ENCODE measurements at regions not wholly inside any gene's neighbourhood (a gene's known extent, or its start where the extent isn't known, plus 50 kb on each side); places are given as distances from the start of the nearest gene placed in this dataset.

GRCh38 chr4:82043809-82044137 is 330.0 kb downstream of the HNRNPD start:
- FAIRE-seq (no peak), DNase-seq (ENCODE audit: low read depth, low spot score) (no peak)
- Histone ChIP-seq H4K20me1 (ENCODE audit: control insufficient read depth, extremely low read depth, insufficient read depth, low read length) (no peaks in the 10 kb centered on the region), H3K27me3 (ENCODE audit: control insufficient read depth, extremely low read depth, insufficient read depth, low read length) (peaks cover 30% of the 10 kb centered on the region), H3K9me3 (ENCODE audit: control insufficient read depth, low read depth, low read length) (no peaks in the 10 kb centered on the region), H3K9ac (ENCODE audit: control insufficient read depth, extremely low read depth, insufficient read depth, low read length) (no peak overlapping the region), H3K79me2 (ENCODE audit: control insufficient read depth, insufficient read depth, low read length) (no peaks in the 10 kb centered on the region), H3K4me3 (ENCODE audit: control insufficient read depth in 2 of 3, extremely low read depth in 1 of 3, insufficient read depth in 2 of 3, low read depth in 1 of 3, low read length in 3 of 3) (no peak overlapping the region), H2AFZ (ENCODE audit: control insufficient read depth, low read length) (no peak overlapping the region), H3K36me3 (ENCODE audit: control insufficient read depth in 2 of 2, extremely low read depth in 1 of 2, insufficient read depth in 2 of 2, low read length in 2 of 2) (no peaks in the 10 kb centered on the region), H3K4me2 (ENCODE audit: control insufficient read depth, extremely low read depth, insufficient read depth, low read depth, low read length) (peak overlapping the region; percentile 20), H3K27ac (ENCODE audit: control insufficient read depth, insufficient read depth, low read length) (no peak overlapping the region), H3K4me1 (ENCODE audit: control insufficient read depth, extremely low read depth, insufficient read depth, low read length) (peaks cover 3% of the 10 kb centered on the region), H3K9me1 (ENCODE audit: control insufficient read depth, extremely low read depth, insufficient read depth, low read length) (no peaks in the 10 kb centered on the region)
- dilution Hi-C loops (cut with MboI; ENCODE audit: extremely low pct_ligation_motif_present, low sequenced_read_pairs) = no loop called here
- TF ChIP-seq CTCF (optimal IDR thresholded peaks at IDR 0.05 in 1 of 3, IDR thresholded peaks at IDR 0.05 in 1 of 3, conservative IDR thresholded peaks at IDR 0.05 in 1 of 3; ENCODE audit: extremely low read depth in 1 of 3, insufficient read depth in 2 of 3, low read length in 3 of 3) = no peak
- TF ChIP-seq EZH2 (IDR thresholded peaks at IDR 0.05; ENCODE audit: low read length) = no peak

DNA sequence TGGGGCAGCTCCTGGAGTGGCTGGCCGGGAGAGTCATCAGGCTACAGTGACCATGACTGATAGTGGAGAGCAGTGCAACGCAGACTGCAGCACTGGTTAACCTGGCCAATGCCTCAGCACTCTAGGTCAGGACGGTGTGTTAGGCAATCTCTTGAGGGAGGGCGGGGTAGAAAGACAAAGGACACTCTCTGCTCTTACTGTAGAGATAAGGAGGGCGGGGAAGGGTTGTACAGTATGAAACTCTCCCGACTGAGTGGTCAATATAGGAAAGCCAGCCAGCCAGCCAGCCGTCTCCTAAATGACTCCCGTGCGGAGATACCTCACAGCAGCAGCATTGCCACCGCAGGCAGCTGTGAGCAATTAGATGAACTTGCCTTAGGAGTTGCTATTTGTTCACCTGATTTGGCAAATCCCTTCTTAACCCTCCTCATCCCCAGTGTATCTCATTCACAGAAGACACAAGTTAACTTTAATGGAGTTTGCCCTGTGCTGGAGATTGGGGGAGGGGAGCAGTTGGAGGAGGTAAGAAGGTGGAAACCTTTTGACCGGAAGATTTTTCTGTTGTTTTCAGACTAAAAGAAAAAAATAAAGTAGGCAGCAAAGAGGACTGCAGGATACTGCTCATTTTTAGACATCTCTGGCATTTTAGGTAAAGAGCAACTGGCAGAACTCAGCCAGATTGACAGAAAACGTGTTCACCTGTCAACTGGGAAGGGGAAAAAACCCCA is 330.5 kb downstream of the HNRNPD start:
- TF ChIP-seq CTCF (optimal IDR thresholded peaks at IDR 0.05 in 1 of 3, IDR thresholded peaks at IDR 0.05 in 1 of 3, conservative IDR thresholded peaks at IDR 0.05 in 1 of 3; ENCODE audit: extremely low read depth in 1 of 3, insufficient read depth in 2 of 3, low read length in 3 of 3) (no peak), EZH2 (IDR thresholded peaks at IDR 0.05; ENCODE audit: low read length) (peak; percentile 56)
- H3K27me3 ChIP-seq (ENCODE audit: control insufficient read depth, extremely low read depth, insufficient read depth, low read length) = peaks cover 30% of the 10 kb centered on the region
- H3K79me2 ChIP-seq (ENCODE audit: control insufficient read depth, insufficient read depth, low read length) = no peaks in the 10 kb centered on the region
- peak overlapping the region; percentile 20 for H3K4me2 ChIP-seq (ENCODE audit: control insufficient read depth, extremely low read depth, insufficient read depth, low read depth, low read length)
- no peaks in the 10 kb centered on the region for H4K20me1 ChIP-seq (ENCODE audit: control insufficient read depth, extremely low read depth, insufficient read depth, low read length)
- H3K9ac ChIP-seq (ENCODE audit: control insufficient read depth, extremely low read depth, insufficient read depth, low read length) = no peak overlapping the region
- no peaks in the 10 kb centered on the region for H3K36me3 ChIP-seq (ENCODE audit: control insufficient read depth in 2 of 2, extremely low read depth in 1 of 2, insufficient read depth in 2 of 2, low read length in 2 of 2)
- H2AFZ ChIP-seq (ENCODE audit: control insufficient read depth, low read length) = no peak overlapping the region
- H3K9me1 ChIP-seq (ENCODE audit: control insufficient read depth, extremely low read depth, insufficient read depth, low read length) = no peaks in the 10 kb centered on the region
- no peak for FAIRE-seq
- no peak for DNase-seq (ENCODE audit: low read depth, low spot score)
- no peak overlapping the region for H3K27ac ChIP-seq (ENCODE audit: control insufficient read depth, insufficient read depth, low read length)
- dilution Hi-C loops (cut with MboI; ENCODE audit: extremely low pct_ligation_motif_present, low sequenced_read_pairs) = no loop called here
- no peaks in the 10 kb centered on the region for H3K9me3 ChIP-seq (ENCODE audit: control insufficient read depth, low read depth, low read length)
- H3K4me3 ChIP-seq (ENCODE audit: control insufficient read depth in 2 of 3, extremely low read depth in 1 of 3, insufficient read depth in 2 of 3, low read depth in 1 of 3, low read length in 3 of 3) = no peak overlapping the region
- H3K4me1 ChIP-seq (ENCODE audit: control insufficient read depth, extremely low read depth, insufficient read depth, low read length) = peaks cover 3% of the 10 kb centered on the region

All from keratinocyte (primary cell).